H9 (cell line): ENCODE measurements at regions not wholly inside any gene's neighbourhood (a gene's known extent, or its start where the extent isn't known, plus 50 kb on each side); places are given as distances from the start of the nearest gene placed in this dataset.

Experiments used
- DNase-seq: peaks from one replicate; pipeline ENCODE4 v3.0.0-alpha.2; 2017
- H2AFZ ChIP-seq: one replicate; pipeline ENCODE4 v1.6.1; 2013; ENCODE audit warnings: mild to moderate bottlenecking, low read length, control low read depth, moderate library complexity
- H2AK5ac ChIP-seq: 2 replicates; pipeline ENCODE4 v1.6.1; 2013; ENCODE audit warnings: low read length, control low read depth, mixed read lengths; ENCODE audit not compliant: insufficient read length
- H2BK120ac ChIP-seq: one replicate; pipeline ENCODE4 v1.6.1; 2013; ENCODE audit warnings: low read depth, mild to moderate bottlenecking, low read length, control low read depth, inconsistent platforms; ENCODE audit not compliant: poor library complexity, severe bottlenecking
- H2BK12ac ChIP-seq: 2 replicates; pipeline ENCODE4 v1.6.1; 2013; ENCODE audit warnings: low read length, control low read depth, mixed read lengths, low read depth; ENCODE audit not compliant: insufficient read length
- H2BK15ac ChIP-seq: 2 replicates; pipeline ENCODE4 v1.6.1; 2013; ENCODE audit warnings: low read depth, low read length, control low read depth
- H2BK20ac ChIP-seq: one replicate; pipeline ENCODE4 v1.6.1; 2013; ENCODE audit warnings: low read depth, mild to moderate bottlenecking, low read length, control low read depth, inconsistent platforms; ENCODE audit not compliant: poor library complexity, severe bottlenecking
- H2BK5ac ChIP-seq: 2 replicates; pipeline ENCODE4 v1.6.1; 2013; ENCODE audit warnings: low read length, control low read depth, mixed read lengths; ENCODE audit not compliant: insufficient read length
- H3K14ac ChIP-seq: 2 replicates; pipeline ENCODE4 v1.6.1; 2013; ENCODE audit warnings: low read length, control low read depth; ENCODE audit not compliant: insufficient read depth
- H3K18ac ChIP-seq: 2 replicates; pipeline ENCODE4 v1.6.1; 2013; ENCODE audit warnings: low read depth, mild to moderate bottlenecking, mixed read lengths, low read length, control low read depth; ENCODE audit not compliant: insufficient read length
- H3K23ac ChIP-seq: 2 replicates; pipeline ENCODE4 v1.6.1; 2013; ENCODE audit warnings: low read length, control low read depth, mixed read lengths, low read depth; ENCODE audit not compliant: insufficient read length
- H3K23me2 ChIP-seq: 2 replicates; pipeline ENCODE4 v1.6.1; 2013; ENCODE audit warnings: low read depth, mild to moderate bottlenecking, mixed read lengths, low read length, control low read depth; ENCODE audit not compliant: insufficient read length, poor library complexity, severe bottlenecking
- H3K27ac ChIP-seq: 2 replicates; pipeline ENCODE4 v1.5.1; 2013; ENCODE audit warnings: low read length, control low read depth, mixed read lengths, low read depth; ENCODE audit not compliant: insufficient read length
- H3K27me3 ChIP-seq: 2 replicates; pipeline ENCODE4 v1.6.1; 2013; ENCODE audit warnings: low read length, control low read depth, inconsistent platforms; ENCODE audit not compliant: insufficient read depth
- H3K4ac ChIP-seq: 2 replicates; pipeline ENCODE4 v1.6.1; 2013; ENCODE audit warnings: low read depth, mild to moderate bottlenecking, control low read depth, inconsistent platforms, low read length, moderate library complexity
- H3K4me1 ChIP-seq: 2 replicates; pipeline ENCODE4 v1.6.1; 2013; ENCODE audit warnings: low read length, control low read depth, inconsistent platforms; ENCODE audit not compliant: insufficient read depth
- H3K4me2 ChIP-seq: 2 replicates; pipeline ENCODE4 v1.6.1; 2013; ENCODE audit warnings: low read length, control low read depth, mixed read lengths; ENCODE audit not compliant: insufficient read length, insufficient read depth
- H3K56ac ChIP-seq: 2 replicates; pipeline ENCODE4 v1.6.1; 2013; ENCODE audit warnings: low read depth, mild to moderate bottlenecking, mixed read lengths, low read length, control low read depth; ENCODE audit not compliant: insufficient read length
- H3K79me1 ChIP-seq: 2 replicates; pipeline ENCODE4 v1.6.1; 2013; ENCODE audit warnings: low read depth, mild to moderate bottlenecking, moderate library complexity, low read length, control low read depth, inconsistent platforms; ENCODE audit not compliant: insufficient read depth, poor library complexity, severe bottlenecking
- H3K79me2 ChIP-seq: 2 replicates; pipeline ENCODE4 v1.6.1; 2013; ENCODE audit warnings: low read length, control low read depth, inconsistent platforms; ENCODE audit not compliant: insufficient read depth
- H3K9ac ChIP-seq: 2 replicates; pipeline ENCODE4 v1.6.1; 2013; ENCODE audit warnings: low read length, control low read depth, mixed read lengths; ENCODE audit not compliant: insufficient read length; ENCODE audit errors: extremely low read depth
- H3K9me3 ChIP-seq: one replicate; pipeline ENCODE4 v1.6.1; 2013; ENCODE audit warnings: low read depth, low read length, inconsistent platforms; ENCODE audit not compliant: control insufficient read depth
- H3T11ph ChIP-seq: one replicate; pipeline ENCODE4 v1.6.1; 2013; ENCODE audit warnings: mild to moderate bottlenecking, low read length, control low read depth, inconsistent platforms
- H4K20me1 ChIP-seq: one replicate; pipeline ENCODE4 v1.6.1; 2013; ENCODE audit not compliant: control insufficient read depth, insufficient read length, insufficient read depth
- H4K5ac ChIP-seq: 2 replicates; pipeline ENCODE4 v1.6.1; 2013; ENCODE audit warnings: low read depth, mild to moderate bottlenecking, mixed read lengths, low read length, control low read depth; ENCODE audit not compliant: insufficient read length
- H4K8ac ChIP-seq: replicated peaks from 2 replicates; pipeline ENCODE4 v1.6.1; 2013; ENCODE audit warnings: low read length, control low read depth, mixed read lengths, low read depth; ENCODE audit not compliant: insufficient read length
- H4K91ac ChIP-seq: 2 replicates; pipeline ENCODE4 v1.6.1; 2013; ENCODE audit warnings: low read depth, mild to moderate bottlenecking, moderate library complexity, mixed read lengths, low read length, control low read depth; ENCODE audit not compliant: insufficient read length
- H3K27ac Mint-ChIP-seq, 3 experiments: 2 replicates in 2 of 3; 3 replicates in 1 of 3; pipeline ENCODE4 v1.8.0; 2020 to 2021; ENCODE audit warnings: mixed read lengths in 3 of 3, mild to moderate bottlenecking in 1 of 3, moderate library complexity in 1 of 3
- H3K27me3 Mint-ChIP-seq: 2 replicates; pipeline ENCODE4 v1.8.0; 2021; ENCODE audit warnings: low read depth, mild to moderate bottlenecking, moderate library complexity, mixed read lengths
- H3K36me3 Mint-ChIP-seq, 3 experiments: 2 replicates in 2 of 3; 3 replicates in 1 of 3; pipeline ENCODE4 v1.8.0; 2020 to 2021; ENCODE audit warnings: low read depth in 3 of 3, mixed read lengths in 3 of 3; ENCODE audit not compliant: insufficient read depth in 1 of 3
- H3K4me1 Mint-ChIP-seq, 2 experiments: 2 replicates each; pipeline ENCODE4 v1.8.0; 2020; ENCODE audit warnings: mixed read lengths in 2 of 2
- H3K4me3 Mint-ChIP-seq, 2 experiments: 2 replicates in 1 of 2; 3 replicates in 1 of 2; pipeline ENCODE4 v1.8.0; 2020 to 2021; ENCODE audit warnings: mild to moderate bottlenecking in 2 of 2, mixed read lengths in 2 of 2, moderate library complexity in 1 of 2
- H3K9me3 Mint-ChIP-seq, 2 experiments: 2 replicates in 1 of 2; 3 replicates in 1 of 2; pipeline ENCODE4 v1.8.0; 2020; ENCODE audit warnings: mild to moderate bottlenecking in 2 of 2, mixed read lengths in 2 of 2, moderate library complexity in 1 of 2
- CTCF ChIP-seq: fragments of 200-600 bp; sonication (generic); conservative IDR thresholded peaks from 3 replicates; pipeline ENCODE4 v1.8.0; 2021; ENCODE audit warnings: antibody characterized with exemption, mild to moderate bottlenecking

DNA sequence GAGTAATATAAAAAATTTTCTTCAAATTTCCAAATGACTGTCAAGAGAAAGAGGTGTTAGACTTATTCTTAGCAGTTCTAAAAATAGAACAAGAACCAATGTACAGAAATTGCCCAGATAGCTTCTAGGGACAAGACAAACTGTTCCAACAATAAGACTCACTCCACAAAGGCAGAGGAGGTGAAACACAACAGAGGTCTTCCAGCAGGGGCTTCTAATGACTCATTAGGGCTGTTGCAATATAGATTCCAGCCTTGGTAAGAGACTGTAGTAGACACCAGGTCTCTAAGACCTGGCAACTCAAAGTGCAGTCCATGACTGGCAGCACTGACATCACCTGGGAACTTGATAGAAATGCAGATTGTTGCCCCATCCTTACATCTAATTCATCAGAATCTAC, 134.6 kb upstream of the VLDLR start:
- H2AFZ ChIP-seq = no peak overlapping the region
- no peaks in the 10 kb centered on the region for H4K20me1 ChIP-seq
- no peaks in the 10 kb centered on the region for H3K23me2 ChIP-seq
- no peak overlapping the region for H3K27ac Mint-ChIP-seq
- no peaks in the 10 kb centered on the region; the same call in 1 of the 2 replicates for H3K4me1 ChIP-seq
- H3K9me3 ChIP-seq = no peaks in the 10 kb centered on the region
- peaks cover 0 to 3% of the 10 kb centered on the region in 2 experiments; a peak in 3 of 5 replicates for H3K9me3 Mint-ChIP-seq
- peaks cover 5 to 6% of the 10 kb centered on the region in 2 experiments for H3K4me1 Mint-ChIP-seq
- no peak overlapping the region for H2BK5ac ChIP-seq
- H3K4ac ChIP-seq = no peak overlapping the region
- H3K14ac ChIP-seq = no peak overlapping the region
- H3K79me2 ChIP-seq = no peaks in the 10 kb centered on the region
- H3K36me3 Mint-ChIP-seq = peaks cover 3 to 8% (median 8%) of the 10 kb centered on the region in 3 experiments; a peak in 6 of 7 replicates
- no peaks in the 10 kb centered on the region for H3K79me1 ChIP-seq
- H3K56ac ChIP-seq = no peak overlapping the region
- H3K18ac ChIP-seq = no peak overlapping the region
- H4K91ac ChIP-seq = no peak overlapping the region
- no peaks in the 10 kb centered on the region for H3K27me3 ChIP-seq
- no peak for TF ChIP-seq CTCF
- H2BK15ac ChIP-seq = no peak overlapping the region
- H3K4me2 ChIP-seq = no peak overlapping the region
- no peak overlapping the region for H2BK20ac ChIP-seq
- no peak overlapping the region for H4K5ac ChIP-seq
- H3K4me3 Mint-ChIP-seq = no peak overlapping the region
- no peak overlapping the region for H4K8ac ChIP-seq
- no peak overlapping the region for H3T11ph ChIP-seq
- no peak overlapping the region for H3K27ac ChIP-seq
- H3K9ac ChIP-seq = no peak overlapping the region
- no peak overlapping the region for H3K23ac ChIP-seq
- no peak overlapping the region for H2BK12ac ChIP-seq
- H2BK120ac ChIP-seq = no peak overlapping the region
- H3K27me3 Mint-ChIP-seq = no peaks in the 10 kb centered on the region
- DNase-seq = no peak
- no peak overlapping the region for H2AK5ac ChIP-seq
